ENCODE measurements at regions not wholly inside any gene's neighbourhood (a gene's known extent, or its start where the extent isn't known, plus 50 kb on each side); places are given as distances from the start of the nearest gene placed in this dataset.

DNA sequence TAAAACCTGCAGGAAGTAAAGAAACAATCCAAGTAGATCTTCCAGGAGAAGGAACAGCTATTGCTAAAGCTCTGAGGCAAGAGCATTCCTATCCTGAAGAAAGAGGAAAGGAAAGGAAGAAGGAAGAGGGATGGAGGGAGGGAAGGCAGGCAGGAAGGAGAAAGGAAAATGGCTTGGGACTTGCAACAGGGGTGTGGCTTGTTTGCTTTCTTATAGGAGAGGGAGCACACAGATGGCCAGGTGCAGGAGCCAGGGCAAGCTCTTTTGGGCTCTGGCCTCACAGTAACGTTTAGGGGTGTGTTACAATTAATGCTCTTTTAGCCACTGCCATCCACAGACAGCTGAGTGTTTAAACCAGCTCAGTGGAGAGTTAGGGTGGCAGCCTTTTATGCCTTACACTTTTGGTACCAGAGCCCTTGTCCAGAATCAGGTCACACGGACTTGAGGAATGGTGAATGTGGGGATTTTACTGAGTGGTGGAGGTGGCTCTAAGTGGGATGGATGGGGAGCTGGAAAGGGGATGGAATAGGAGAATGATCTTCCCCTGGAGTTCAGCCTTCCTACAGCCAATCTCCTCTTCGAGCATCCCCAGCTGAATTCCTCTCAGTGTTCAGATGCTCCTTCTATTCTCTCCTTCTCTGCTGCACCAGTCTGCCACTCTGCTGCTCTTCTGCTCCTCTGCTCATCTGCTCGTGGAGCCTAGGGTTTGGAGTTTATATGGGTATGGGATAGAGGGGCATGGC lies 108.7 kb upstream of the SLC39A10 start:
- TF ChIP-seq CTCF (IDR thresholded peaks at IDR 0.05) (no peak), POLR2AphosphoS5 (IDR thresholded peaks at IDR 0.05) (no peak), POLR2A (IDR thresholded peaks at IDR 0.05) (no peak)

Measured in sigmoid colon (tissue), 4 donors.